Prostate gland (tissue), 2 donors: ENCODE measurements at regions not wholly inside any gene's neighbourhood (a gene's known extent, or its start where the extent isn't known, plus 50 kb on each side); places are given as distances from the start of the nearest gene placed in this dataset.

Experiments
- DNase-seq: peaks from one replicate; pipeline ENCODE4 v3.0.0-alpha.2; 2019; ENCODE audit warnings: low spot score
- H3K27ac ChIP-seq, 2 donors: fragments of 200-600 bp; sonication (generic); 2 replicates each; pipeline ENCODE4 v1.5.1; 2017 to 2019
- H3K27me3 ChIP-seq: fragments of 200-600 bp; sonication (generic); replicated peaks from 2 replicates; pipeline ENCODE4 v1.5.1; 2019; ENCODE audit not compliant: insufficient read depth
- H3K36me3 ChIP-seq, 2 donors: fragments of 200-600 bp; sonication (generic); 1 replicate in 1 of 2; 2 replicates in 1 of 2; pipeline versions ENCODE4 v1.5.1 to v1.8.1; 2017 to 2019
- H3K4me1 ChIP-seq: fragments of 200-600 bp; sonication (generic); replicated peaks from 2 replicates; pipeline ENCODE4 v1.5.1; 2019
- H3K4me3 ChIP-seq, 2 donors: fragments of 200-600 bp; sonication (generic); 2 replicates each; pipeline ENCODE4 v1.5.1; 2017 to 2019
- H3K9me3 ChIP-seq: fragments of 200-600 bp; sonication (generic); 2 replicates; pipeline ENCODE4 v1.5.1; 2017
- CTCF ChIP-seq, 4 experiments: fragments of 200-600 bp in 2 of 4; fragments of 450-650 bp in 2 of 4; sonication (generic) in 2 of 4; IDR thresholded peaks; 1 replicate in 3 of 4; 2 replicates in 1 of 4; pipeline ENCODE4 v1.5.1; 2016 to 2019; ENCODE audit warnings: antibody characterized with exemption in 4 of 4, mild to moderate bottlenecking in 2 of 4, moderate library complexity in 2 of 4
- POLR2A ChIP-seq: fragments of 450-650 bp; IDR thresholded peaks from one replicate; pipeline ENCODE4 v1.6.1; 2016; ENCODE audit warnings: antibody characterized with exemption, mild to moderate bottlenecking
- POLR2AphosphoS5 ChIP-seq: sonication (generic); formaldehyde crosslinking; IDR thresholded peaks from one replicate; pipeline ENCODE4 v1.6.1; 2017; ENCODE audit warnings: antibody characterized with exemption
- WGBS: methylation state at CpG from one replicate; pipeline ENCODE4 v1.1.5; 2018; 5-methylcytosine and 5-hydroxymethylcytosine counted together
- intact Hi-C: fragments of 100-400 bp; cut with DNase I; formaldehyde crosslinking; loops from one replicate; pipeline ENCODE4 v1.14.2; 2022

- Histone ChIP-seq H3K4me1 (no peaks in the 10 kb centered on the region), H3K4me3 (no peak overlapping the region), H3K36me3 (no peaks in the 10 kb centered on the region), H3K9me3 (no peaks in the 10 kb centered on the region), H3K27ac (no peak overlapping the region), H3K27me3 (no peaks in the 10 kb centered on the region)
- no peak for DNase-seq
- no peak for TF ChIP-seq POLR2AphosphoS5
- TF ChIP-seq CTCF (IDR thresholded peaks at IDR 0.05), result no peak
- TF ChIP-seq POLR2A, result no peak
- 94% methylated on average over 3 of the region's 3 CpGs for WGBS
- intact Hi-C loops, result no loop called here
Measured at GRCh38 chr17:14719942-14720341, 419.1 kb downstream of the HS3ST3B1 start.

- WGBS, result 77% methylated on average over 5 of the region's 5 CpGs
- Histone ChIP-seq H3K27me3 (no peaks in the 10 kb centered on the region), H3K27ac (no peak overlapping the region), H3K4me3 (no peak overlapping the region), H3K4me1 (no peaks in the 10 kb centered on the region), H3K36me3 (no peaks in the 10 kb centered on the region), H3K9me3 (no peaks in the 10 kb centered on the region)
- DNase-seq, result no peak
- TF ChIP-seq POLR2AphosphoS5, result no peak
- intact Hi-C loops, result no loop called here
Measured at GRCh38 chr17:14717859-14718258, 417.0 kb downstream of the HS3ST3B1 start.

GRCh38 chr17:14715561-14715960 lies 414.7 kb downstream of the HS3ST3B1 start:
- Histone ChIP-seq H3K27me3 (no peaks in the 10 kb centered on the region), H3K4me1 (no peaks in the 10 kb centered on the region), H3K9me3 (no peaks in the 10 kb centered on the region), H3K36me3 (no peaks in the 10 kb centered on the region), H3K27ac (no peak overlapping the region), H3K4me3 (no peak overlapping the region)
- TF ChIP-seq CTCF (IDR thresholded peaks at IDR 0.05), result no peak
- TF ChIP-seq POLR2A, result no peak
- no peak for TF ChIP-seq POLR2AphosphoS5
- intact Hi-C loops, result no loop called here
- no peak for DNase-seq

GRCh38 chr17:14712611-14713021 lies 411.7 kb downstream of the HS3ST3B1 start:
- Histone ChIP-seq H3K27me3 (no peaks in the 10 kb centered on the region), H3K4me1 (no peaks in the 10 kb centered on the region), H3K9me3 (no peaks in the 10 kb centered on the region), H3K36me3 (no peaks in the 10 kb centered on the region), H3K27ac (no peak overlapping the region), H3K4me3 (no peak overlapping the region)
- DNase-seq, result no peak
- 89% methylated on average over 1 of the region's 1 CpG for WGBS
- intact Hi-C loops, result no loop called here
- TF ChIP-seq POLR2AphosphoS5 (no peak), POLR2A (no peak), CTCF (IDR thresholded peaks at IDR 0.05) (no peak)

- peaks cover 3% of the 10 kb centered on the region for H3K4me1 ChIP-seq
- H3K4me3 ChIP-seq, result no peak overlapping the region
- TF ChIP-seq POLR2A (no peak), CTCF (IDR thresholded peaks at IDR 0.05) (no peak), POLR2AphosphoS5 (no peak)
- no peaks in the 10 kb centered on the region for H3K36me3 ChIP-seq
- WGBS, result 84% methylated on average over 6 of the region's 6 CpGs
- DNase-seq, result no peak
- intact Hi-C loops, result no loop called here
- no peaks in the 10 kb centered on the region for H3K27me3 ChIP-seq
- no peak overlapping the region for H3K27ac ChIP-seq
- no peaks in the 10 kb centered on the region for H3K9me3 ChIP-seq
Measured at GRCh38 chr17:14704121-14704520, 403.2 kb downstream of the HS3ST3B1 start.
